HL-60 (cell line): ENCODE measurements at regions not wholly inside any gene's neighbourhood (a gene's known extent, or its start where the extent isn't known, plus 50 kb on each side); places are given as distances from the start of the nearest gene placed in this dataset.

Source experiments
- CTCF ChIP-seq: IDR thresholded peaks from one replicate; pipeline ENCODE4 v1.5.1; 2011; ENCODE audit warnings: low read length, control low read depth, inconsistent platforms; ENCODE audit not compliant: insufficient read depth
- TF ChIP-seq, protein P1 (sequence below): IDR thresholded peaks from 2 replicates; pipeline ENCODE4 v1.6.1; 2012; ENCODE audit warnings: low read depth; ENCODE audit not compliant: insufficient replicate concordance

- TF ChIP-seq CTCF, result no peak
- TF ChIP-seq, protein P1, sequence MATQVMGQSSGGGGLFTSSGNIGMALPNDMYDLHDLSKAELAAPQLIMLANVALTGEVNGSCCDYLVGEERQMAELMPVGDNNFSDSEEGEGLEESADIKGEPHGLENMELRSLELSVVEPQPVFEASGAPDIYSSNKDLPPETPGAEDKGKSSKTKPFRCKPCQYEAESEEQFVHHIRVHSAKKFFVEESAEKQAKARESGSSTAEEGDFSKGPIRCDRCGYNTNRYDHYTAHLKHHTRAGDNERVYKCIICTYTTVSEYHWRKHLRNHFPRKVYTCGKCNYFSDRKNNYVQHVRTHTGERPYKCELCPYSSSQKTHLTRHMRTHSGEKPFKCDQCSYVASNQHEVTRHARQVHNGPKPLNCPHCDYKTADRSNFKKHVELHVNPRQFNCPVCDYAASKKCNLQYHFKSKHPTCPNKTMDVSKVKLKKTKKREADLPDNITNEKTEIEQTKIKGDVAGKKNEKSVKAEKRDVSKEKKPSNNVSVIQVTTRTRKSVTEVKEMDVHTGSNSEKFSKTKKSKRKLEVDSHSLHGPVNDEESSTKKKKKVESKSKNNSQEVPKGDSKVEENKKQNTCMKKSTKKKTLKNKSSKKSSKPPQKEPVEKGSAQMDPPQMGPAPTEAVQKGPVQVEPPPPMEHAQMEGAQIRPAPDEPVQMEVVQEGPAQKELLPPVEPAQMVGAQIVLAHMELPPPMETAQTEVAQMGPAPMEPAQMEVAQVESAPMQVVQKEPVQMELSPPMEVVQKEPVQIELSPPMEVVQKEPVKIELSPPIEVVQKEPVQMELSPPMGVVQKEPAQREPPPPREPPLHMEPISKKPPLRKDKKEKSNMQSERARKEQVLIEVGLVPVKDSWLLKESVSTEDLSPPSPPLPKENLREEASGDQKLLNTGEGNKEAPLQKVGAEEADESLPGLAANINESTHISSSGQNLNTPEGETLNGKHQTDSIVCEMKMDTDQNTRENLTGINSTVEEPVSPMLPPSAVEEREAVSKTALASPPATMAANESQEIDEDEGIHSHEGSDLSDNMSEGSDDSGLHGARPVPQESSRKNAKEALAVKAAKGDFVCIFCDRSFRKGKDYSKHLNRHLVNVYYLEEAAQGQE, result no peak
Observed at GRCh38 chr4:151824656-151825055, 63.8 kb upstream of the GATB start.
